ENCODE measurements at regions not wholly inside any gene's neighbourhood (a gene's known extent, or its start where the extent isn't known, plus 50 kb on each side); places are given as distances from the start of the nearest gene placed in this dataset.

GRCh38 chr3:35505181-35505580 is 134.1 kb upstream of the ARPP21 start:
- H3K4me1 ChIP-seq, result no peaks in the 10 kb centered on the region
- no peaks in the 10 kb centered on the region for H3K36me3 ChIP-seq
- ATAC-seq (no peak), DNase-seq (peak in 1 of 5 donors; percentile 18)
- no peak for TF ChIP-seq POLR2A (IDR thresholded peaks at IDR 0.05)
- TF ChIP-seq CTCF (IDR thresholded peaks at IDR 0.05), result no peak
- H3K27ac ChIP-seq, result no peak overlapping the region
- WGBS, 4 donors, result 25 to 37% (median 31%) methylated on average over 7 of the region's 7 CpGs
- intact Hi-C loops (cut with DNase I), result no loop called here
- H3K9me3 ChIP-seq, result peaks cover 0 to 6% (median 0%) of the 10 kb centered on the region in 12 donors
- no peak overlapping the region for H3K4me3 ChIP-seq
- no peaks in the 10 kb centered on the region for H3K27me3 ChIP-seq

- DNase-seq (no peak), ATAC-seq (no peak)
- H3K4me1 ChIP-seq, result no peaks in the 10 kb centered on the region
- WGBS, 4 donors, result 93 to 98% (median 96%) methylated on average over 3 of the region's 3 CpGs
- H3K4me3 ChIP-seq, result no peak overlapping the region
- H3K27me3 ChIP-seq, result no peaks in the 10 kb centered on the region
- TF ChIP-seq CTCF (IDR thresholded peaks at IDR 0.05), result no peak
- TF ChIP-seq POLR2A (IDR thresholded peaks at IDR 0.05), result no peak
- H3K9me3 ChIP-seq, result peaks cover 0 to 6% (median 0%) of the 10 kb centered on the region in 12 donors
- no peaks in the 10 kb centered on the region for H3K36me3 ChIP-seq
- H3K27ac ChIP-seq, result no peak overlapping the region
- intact Hi-C loops (cut with DNase I), result no loop called here
Measured at GRCh38 chr3:35505772-35506171, 133.6 kb upstream of the ARPP21 start.

GRCh38 chr3:35519936-35520335 is 119.4 kb upstream of the ARPP21 start:
- H3K27ac ChIP-seq, result no peak overlapping the region
- no peak for TF ChIP-seq CTCF (IDR thresholded peaks at IDR 0.05)
- TF ChIP-seq POLR2A (IDR thresholded peaks at IDR 0.05), result no peak
- no peaks in the 10 kb centered on the region for H3K27me3 ChIP-seq
- no peaks in the 10 kb centered on the region for H3K36me3 ChIP-seq
- no peak overlapping the region for H3K4me3 ChIP-seq
- DNase-seq (no peak), ATAC-seq (no peak)
- H3K4me1 ChIP-seq, result no peaks in the 10 kb centered on the region
- intact Hi-C loops (cut with DNase I), result no loop called here
- no peaks in the 10 kb centered on the region for H3K9me3 ChIP-seq

GRCh38 chr3:35521196-35521595 is 118.1 kb upstream of the ARPP21 start:
- TF ChIP-seq POLR2A (IDR thresholded peaks at IDR 0.05) (no peak), CTCF (IDR thresholded peaks at IDR 0.05) (no peak)
- H3K4me1 ChIP-seq, result no peaks in the 10 kb centered on the region
- DNase-seq (no peak), ATAC-seq (no peak)
- no peak overlapping the region for H3K4me3 ChIP-seq
- H3K9me3 ChIP-seq, result no peaks in the 10 kb centered on the region
- no peak overlapping the region for H3K27ac ChIP-seq
- no peaks in the 10 kb centered on the region for H3K27me3 ChIP-seq
- intact Hi-C loops (cut with DNase I), result no loop called here
- no peaks in the 10 kb centered on the region for H3K36me3 ChIP-seq
- WGBS, 4 donors, result 88 to 94% (median 92%) methylated on average over 3 of the region's 3 CpGs
